Neural progenitor cell (in vitro differentiated cells): ENCODE measurements at regions not wholly inside any gene's neighbourhood (a gene's known extent, or its start where the extent isn't known, plus 50 kb on each side); places are given as distances from the start of the nearest gene placed in this dataset.

Experiments
- DNase-seq: peaks from one replicate; pipeline ENCODE4 v3.0.0-alpha.2; 2016; ENCODE audit warnings: low spot score
- H2AFZ ChIP-seq: fragments of 200-600 bp; sonication (generic); replicated peaks from 2 replicates; pipeline ENCODE4 v1.6.1; 2016; ENCODE audit warnings: antibody characterized with exemption
- H3F3A ChIP-seq: fragments of 200-600 bp; sonication (generic); 2 replicates; pipeline ENCODE4 v1.6.1; 2016; ENCODE audit warnings: antibody characterized with exemption, low read depth
- H3K27ac ChIP-seq: fragments of 200-600 bp; sonication (generic); 2 replicates; pipeline ENCODE4 v1.5.1; 2016; ENCODE audit warnings: mild to moderate bottlenecking
- H3K27me3 ChIP-seq: fragments of 200-600 bp; sonication (generic); 2 replicates; pipeline ENCODE4 v1.6.1; 2016; ENCODE audit warnings: mild to moderate bottlenecking, moderate library complexity
- H3K36me3 ChIP-seq: fragments of 200-600 bp; sonication (generic); 2 replicates; pipeline ENCODE4 v1.5.1; 2016
- H3K4me1 ChIP-seq: fragments of 200-600 bp; sonication (generic); 2 replicates; pipeline ENCODE4 v1.6.1; 2016; ENCODE audit warnings: mixed run types
- H3K4me2 ChIP-seq: fragments of 200-600 bp; sonication (generic); 2 replicates; pipeline ENCODE4 v1.6.1; 2016
- H3K4me3 ChIP-seq: fragments of 200-600 bp; sonication (generic); 2 replicates; pipeline ENCODE4 v1.5.1; 2016
- H3K79me2 ChIP-seq: fragments of 200-600 bp; sonication (generic); 2 replicates; pipeline ENCODE4 v1.6.1; 2016; ENCODE audit warnings: low read depth
- H3K9ac ChIP-seq: fragments of 200-600 bp; sonication (generic); 2 replicates; pipeline ENCODE4 v1.6.1; 2016
- H3K9me3 ChIP-seq: fragments of 200-600 bp; sonication (generic); 2 replicates; pipeline ENCODE4 v1.5.1; 2016; ENCODE audit warnings: low read depth
- H4K20me1 ChIP-seq: fragments of 200-600 bp; sonication (generic); 2 replicates; pipeline ENCODE4 v1.6.1; 2016; ENCODE audit warnings: low read depth
- H3K27ac Mint-ChIP-seq: 3 replicates; pipeline ENCODE4 v1.8.0; 2021; ENCODE audit warnings: mixed read lengths
- H3K27me3 Mint-ChIP-seq: 2 replicates; pipeline ENCODE4 v1.8.0; 2022; ENCODE audit warnings: low read depth, mild to moderate bottlenecking, inconsistent platforms, moderate library complexity, mixed read lengths; ENCODE audit not compliant: insufficient read depth
- H3K36me3 Mint-ChIP-seq: 3 replicates; pipeline ENCODE4 v1.8.0; 2021; ENCODE audit warnings: mixed read lengths
- H3K4me1 Mint-ChIP-seq: 3 replicates; pipeline ENCODE4 v1.8.0; 2021; ENCODE audit warnings: mixed read lengths
- H3K4me3 Mint-ChIP-seq: 3 replicates; pipeline ENCODE4 v1.8.0; 2021; ENCODE audit warnings: mild to moderate bottlenecking, moderate library complexity, mixed read lengths
- H3K9me3 Mint-ChIP-seq: 3 replicates; pipeline ENCODE4 v1.8.0; 2020; ENCODE audit warnings: mixed read lengths
- EZH2 ChIP-seq: fragments of 200-600 bp; sonication (generic); IDR thresholded peaks from 2 replicates; pipeline ENCODE4 v1.6.1; 2017; ENCODE audit warnings: antibody characterized with exemption, mild to moderate bottlenecking, moderate library complexity
- EZH2phosphoT487 ChIP-seq: fragments of 200-600 bp; sonication (generic); IDR thresholded peaks from 2 replicates; pipeline ENCODE4 v1.6.1; 2017; ENCODE audit warnings: antibody characterized with exemption
- TF ChIP-seq, protein P1 (sequence below): fragments of 200-600 bp; sonication (generic); IDR thresholded peaks from 2 replicates; pipeline ENCODE4 v1.5.1; 2017; ENCODE audit warnings: antibody characterized with exemption, mild to moderate bottlenecking

DNA sequence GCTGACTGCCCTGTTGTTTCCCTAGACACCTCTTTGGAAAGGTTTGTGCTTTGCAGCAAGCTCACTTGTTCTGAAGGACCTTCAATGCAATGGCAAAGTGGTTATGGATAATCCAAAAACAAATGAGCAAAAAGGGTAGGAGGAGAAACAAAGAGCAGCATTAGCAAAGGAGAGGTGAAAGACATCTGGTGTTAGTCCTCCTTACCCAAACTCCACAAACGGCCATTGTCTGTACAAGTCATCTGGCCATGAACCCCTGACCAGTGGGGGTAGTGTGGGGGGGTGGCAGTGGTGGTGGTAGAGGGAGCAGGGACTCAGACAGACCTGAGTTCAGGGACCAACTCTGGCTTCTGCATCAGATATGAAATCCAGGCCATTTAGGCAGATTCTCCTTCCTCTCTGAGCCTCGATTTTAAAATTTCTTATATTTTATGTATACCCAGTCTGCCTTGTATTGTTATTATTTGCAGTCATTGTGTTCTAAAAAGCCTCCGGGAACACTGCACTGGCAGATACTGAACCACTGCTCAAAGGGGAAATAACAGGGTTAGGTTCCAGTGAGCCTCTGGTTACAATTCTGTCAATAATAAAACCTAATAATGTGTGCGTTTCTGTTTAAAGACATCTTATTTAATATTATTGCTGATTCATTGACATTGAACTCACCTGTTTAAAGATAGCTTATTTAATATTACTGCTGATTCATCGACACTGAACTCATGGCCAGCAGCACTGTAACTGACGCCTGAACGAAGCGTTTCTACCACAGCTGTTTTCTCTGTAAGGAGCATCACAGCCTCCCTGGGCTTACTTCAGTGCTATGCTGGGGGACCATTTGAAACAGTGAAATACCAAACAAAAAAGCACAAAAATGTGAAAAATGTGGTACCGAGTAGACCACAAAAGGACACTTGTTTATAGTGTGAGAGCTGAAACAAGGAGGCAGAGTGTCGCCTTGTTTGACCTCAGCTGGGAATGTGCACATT lies 156.0 kb downstream of the SEC61B start:
- H3K9ac ChIP-seq: no peak overlapping the region
- H3K79me2 ChIP-seq: no peaks in the 10 kb centered on the region
- Mint-ChIP-seq H3K4me1 (peaks cover 19% of the 10 kb centered on the region), H3K27me3 (no peaks in the 10 kb centered on the region), H3K27ac (no peak overlapping the region), H3K9me3 (no peaks in the 10 kb centered on the region), H3K36me3 (no peaks in the 10 kb centered on the region), H3K4me3 (no peak overlapping the region)
- peak; percentile 41 for DNase-seq
- H3K4me1 ChIP-seq: peaks cover 11% of the 10 kb centered on the region
- peak overlapping the region; percentile 81 for H2AFZ ChIP-seq
- no peaks in the 10 kb centered on the region for H3F3A ChIP-seq
- no peak overlapping the region for H3K27ac ChIP-seq
- no peaks in the 10 kb centered on the region for H3K9me3 ChIP-seq
- no peaks in the 10 kb centered on the region for H4K20me1 ChIP-seq
- no peak overlapping the region for H3K4me2 ChIP-seq
- H3K27me3 ChIP-seq: no peaks in the 10 kb centered on the region
- no peak overlapping the region for H3K4me3 ChIP-seq
- no peak for TF ChIP-seq EZH2phosphoT487
- TF ChIP-seq, protein P1, sequence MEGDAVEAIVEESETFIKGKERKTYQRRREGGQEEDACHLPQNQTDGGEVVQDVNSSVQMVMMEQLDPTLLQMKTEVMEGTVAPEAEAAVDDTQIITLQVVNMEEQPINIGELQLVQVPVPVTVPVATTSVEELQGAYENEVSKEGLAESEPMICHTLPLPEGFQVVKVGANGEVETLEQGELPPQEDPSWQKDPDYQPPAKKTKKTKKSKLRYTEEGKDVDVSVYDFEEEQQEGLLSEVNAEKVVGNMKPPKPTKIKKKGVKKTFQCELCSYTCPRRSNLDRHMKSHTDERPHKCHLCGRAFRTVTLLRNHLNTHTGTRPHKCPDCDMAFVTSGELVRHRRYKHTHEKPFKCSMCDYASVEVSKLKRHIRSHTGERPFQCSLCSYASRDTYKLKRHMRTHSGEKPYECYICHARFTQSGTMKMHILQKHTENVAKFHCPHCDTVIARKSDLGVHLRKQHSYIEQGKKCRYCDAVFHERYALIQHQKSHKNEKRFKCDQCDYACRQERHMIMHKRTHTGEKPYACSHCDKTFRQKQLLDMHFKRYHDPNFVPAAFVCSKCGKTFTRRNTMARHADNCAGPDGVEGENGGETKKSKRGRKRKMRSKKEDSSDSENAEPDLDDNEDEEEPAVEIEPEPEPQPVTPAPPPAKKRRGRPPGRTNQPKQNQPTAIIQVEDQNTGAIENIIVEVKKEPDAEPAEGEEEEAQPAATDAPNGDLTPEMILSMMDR: no peak
- no peak for TF ChIP-seq EZH2
- no peaks in the 10 kb centered on the region for H3K36me3 ChIP-seq

DNA sequence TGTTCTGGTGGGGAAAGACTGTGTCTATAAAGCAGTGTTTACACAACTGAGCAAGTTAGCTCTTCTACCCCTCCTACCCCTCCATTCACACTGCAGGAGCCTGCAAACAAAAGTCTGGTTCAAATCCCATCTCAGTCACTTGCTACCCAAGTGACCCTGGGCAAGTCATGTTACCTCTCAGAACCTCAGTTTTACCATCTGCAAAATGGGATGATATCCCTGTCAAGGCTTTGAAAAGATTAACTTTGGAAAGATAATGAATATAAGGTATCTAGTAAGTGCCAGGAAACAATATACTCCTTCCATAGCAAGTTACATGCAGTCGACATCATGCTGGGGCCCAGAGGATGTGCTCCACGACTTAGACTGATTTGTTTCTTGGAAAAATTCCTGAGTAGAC lies 161.5 kb downstream of the SEC61B start:
- no peaks in the 10 kb centered on the region for H3K27me3 ChIP-seq
- no peaks in the 10 kb centered on the region for H3K9me3 Mint-ChIP-seq
- no peak overlapping the region for H3K27ac ChIP-seq
- no peaks in the 10 kb centered on the region for H3K79me2 ChIP-seq
- H3K27me3 Mint-ChIP-seq: no peaks in the 10 kb centered on the region
- TF ChIP-seq, protein P1: no peak
- TF ChIP-seq EZH2: no peak
- TF ChIP-seq EZH2phosphoT487: no peak
- H3K9ac ChIP-seq: no peak overlapping the region
- DNase-seq: no peak
- H3K27ac Mint-ChIP-seq: no peak overlapping the region
- no peak overlapping the region for H2AFZ ChIP-seq
- H4K20me1 ChIP-seq: no peaks in the 10 kb centered on the region
- no peak overlapping the region for H3K4me3 ChIP-seq
- H3F3A ChIP-seq: no peaks in the 10 kb centered on the region
- peaks cover under 1% of the 10 kb centered on the region for H3K4me1 ChIP-seq
- no peak overlapping the region for H3K4me3 Mint-ChIP-seq
- H3K36me3 ChIP-seq: no peaks in the 10 kb centered on the region
- H3K4me2 ChIP-seq: no peak overlapping the region
- H3K9me3 ChIP-seq: no peaks in the 10 kb centered on the region
- H3K4me1 Mint-ChIP-seq: peaks cover 7% of the 10 kb centered on the region
- H3K36me3 Mint-ChIP-seq: no peaks in the 10 kb centered on the region

- no peak overlapping the region for H3K4me3 Mint-ChIP-seq
- H3K36me3 Mint-ChIP-seq: no peaks in the 10 kb centered on the region
- Histone ChIP-seq H3F3A (no peaks in the 10 kb centered on the region), H3K27me3 (no peaks in the 10 kb centered on the region), H4K20me1 (no peaks in the 10 kb centered on the region), H3K4me2 (no peak overlapping the region), H3K9me3 (no peaks in the 10 kb centered on the region), H3K4me3 (no peak overlapping the region), H3K27ac (no peak overlapping the region), H3K4me1 (no peaks in the 10 kb centered on the region), H3K36me3 (no peaks in the 10 kb centered on the region), H2AFZ (no peak overlapping the region), H3K9ac (no peak overlapping the region), H3K79me2 (no peaks in the 10 kb centered on the region)
- no peaks in the 10 kb centered on the region for H3K9me3 Mint-ChIP-seq
- H3K27me3 Mint-ChIP-seq: no peaks in the 10 kb centered on the region
- no peaks in the 10 kb centered on the region for H3K4me1 Mint-ChIP-seq
- H3K27ac Mint-ChIP-seq: no peak overlapping the region
- DNase-seq: no peak
- TF ChIP-seq, protein P1: no peak
- no peak for TF ChIP-seq EZH2phosphoT487
- no peak for TF ChIP-seq EZH2
Observed at GRCh38 chr9:99385215-99385614, 163.1 kb downstream of the SEC61B start.
